Neural cell (in vitro differentiated cells): ENCODE measurements at regions not wholly inside any gene's neighbourhood (a gene's known extent, or its start where the extent isn't known, plus 50 kb on each side); places are given as distances from the start of the nearest gene placed in this dataset.

ENCODE experiments used
- H2AFZ ChIP-seq: fragments of 200-600, 300-800 bp; sonication (generic), shearing (Covaris generic); 2 replicates; pipeline ENCODE4 v1.6.0; 2014; ENCODE audit warnings: low read depth, mild to moderate bottlenecking, antibody characterized with exemption, low read length, moderate library complexity
- H3F3A ChIP-seq: fragments of 200-600 bp; shearing (Covaris generic); 2 replicates; pipeline ENCODE4 v1.6.1; 2016; ENCODE audit warnings: mild to moderate bottlenecking, moderate library complexity, mixed read lengths, antibody characterized with exemption, low read length; ENCODE audit not compliant: insufficient read depth, poor library complexity, severe bottlenecking
- H3K27ac ChIP-seq: fragments of 200-600, 300-800 bp; sonication (generic), shearing (Covaris generic); 2 replicates; pipeline ENCODE4 v1.5.1; 2014; ENCODE audit warnings: mild to moderate bottlenecking, low read length, moderate library complexity
- H3K27me3 ChIP-seq: fragments of 300-800, 200-600 bp; sonication (generic), shearing (Covaris generic); 2 replicates; pipeline ENCODE4 v1.6.0; 2014; ENCODE audit warnings: mild to moderate bottlenecking, low read depth, low read length, moderate library complexity; ENCODE audit not compliant: insufficient read depth
- H3K36me3 ChIP-seq: fragments of 300-800, 200-600 bp; sonication (generic), shearing (Covaris generic); 2 replicates; pipeline ENCODE4 v1.5.1; 2014; ENCODE audit warnings: mild to moderate bottlenecking, antibody characterized with exemption, low read length, moderate library complexity; ENCODE audit not compliant: insufficient read depth
- H3K4me2 ChIP-seq: fragments of 300-800, 200-600 bp; sonication (generic), shearing (Covaris generic); 2 replicates; pipeline ENCODE4 v1.6.0; 2014; ENCODE audit warnings: mild to moderate bottlenecking, low read length
- H3K4me3 ChIP-seq: fragments of 300-800, 200-600 bp; sonication (generic), shearing (Covaris generic); 2 replicates; pipeline ENCODE4 v1.5.1; 2014; ENCODE audit warnings: mild to moderate bottlenecking, low read length, moderate library complexity
- H3K79me2 ChIP-seq: fragments of 200-600 bp; shearing (Covaris generic); replicated peaks from 2 replicates; pipeline ENCODE4 v1.6.0; 2014; ENCODE audit warnings: mild to moderate bottlenecking, low read length, moderate library complexity; ENCODE audit not compliant: insufficient read depth
- H3K9ac ChIP-seq: fragments of 300-800, 200-600 bp; sonication (generic), shearing (Covaris generic); 2 replicates; pipeline ENCODE4 v1.6.1; 2016; ENCODE audit warnings: mild to moderate bottlenecking, low read length, mixed read lengths
- H3K9me2 ChIP-seq: fragments of 200-600 bp; shearing (Covaris generic); 2 replicates; pipeline ENCODE4 v1.6.1; 2016; ENCODE audit warnings: mild to moderate bottlenecking, low read length, mixed read lengths; ENCODE audit not compliant: insufficient read depth
- H3K9me3 ChIP-seq: fragments of 200-600, 300-800 bp; sonication (generic), shearing (Covaris generic); 2 replicates; pipeline ENCODE4 v1.6.1; 2016; ENCODE audit warnings: mild to moderate bottlenecking, mixed run types, low read length, moderate library complexity, mixed read lengths
- H4K20me1 ChIP-seq: fragments of 200-600 bp; shearing (Covaris generic); 2 replicates; pipeline ENCODE4 v1.6.1; 2016; ENCODE audit warnings: mild to moderate bottlenecking, mixed run types; ENCODE audit not compliant: insufficient read depth
- CTCF ChIP-seq: fragments of 450-650 bp; IDR thresholded peaks from 2 replicates; pipeline ENCODE4 v1.5.1; 2014; ENCODE audit warnings: antibody characterized with exemption, mild to moderate bottlenecking, moderate library complexity; ENCODE audit not compliant: poor library complexity, severe bottlenecking
- EP300 ChIP-seq: fragments of 450-650 bp; conservative IDR thresholded peaks from 2 replicates; pipeline ENCODE4 v1.6.1; 2014; ENCODE audit warnings: antibody characterized with exemption, mild to moderate bottlenecking, moderate library complexity; ENCODE audit not compliant: poor library complexity, severe bottlenecking
- EZH2 ChIP-seq: fragments of 200-600, 300-800 bp; shearing (Covaris generic), sonication (generic); IDR thresholded peaks from 2 replicates; pipeline ENCODE4 v1.6.1; 2014; ENCODE audit warnings: antibody characterized with exemption, low read length, borderline replicate concordance, mild to moderate bottlenecking; ENCODE audit not compliant: insufficient read depth, poor library complexity, severe bottlenecking
- MXI1 ChIP-seq: fragments of 450-650 bp; conservative IDR thresholded peaks from 2 replicates; pipeline ENCODE4 v1.6.1; 2014; ENCODE audit warnings: antibody characterized with exemption, mild to moderate bottlenecking; ENCODE audit not compliant: poor library complexity, severe bottlenecking
- POLR2AphosphoS5 ChIP-seq: IDR thresholded peaks from 2 replicates; pipeline ENCODE4 v1.6.1; 2012
- RAD21 ChIP-seq: fragments of 450-650 bp; conservative IDR thresholded peaks from 2 replicates; pipeline ENCODE4 v1.6.1; 2014; ENCODE audit warnings: antibody characterized with exemption, mild to moderate bottlenecking, moderate library complexity
- SMC3 ChIP-seq: fragments of 450-650 bp; conservative IDR thresholded peaks from 2 replicates; pipeline ENCODE4 v1.6.1; 2014; ENCODE audit warnings: antibody characterized with exemption, mild to moderate bottlenecking, moderate library complexity; ENCODE audit not compliant: poor library complexity
- TAF1 ChIP-seq: IDR thresholded peaks from 2 replicates; pipeline ENCODE4 v1.6.1; 2012; ENCODE audit warnings: low read depth
- TF ChIP-seq, protein P1 (sequence below): IDR thresholded peaks from 2 replicates; pipeline ENCODE4 v1.6.1; 2012; ENCODE audit warnings: borderline replicate concordance

DNA sequence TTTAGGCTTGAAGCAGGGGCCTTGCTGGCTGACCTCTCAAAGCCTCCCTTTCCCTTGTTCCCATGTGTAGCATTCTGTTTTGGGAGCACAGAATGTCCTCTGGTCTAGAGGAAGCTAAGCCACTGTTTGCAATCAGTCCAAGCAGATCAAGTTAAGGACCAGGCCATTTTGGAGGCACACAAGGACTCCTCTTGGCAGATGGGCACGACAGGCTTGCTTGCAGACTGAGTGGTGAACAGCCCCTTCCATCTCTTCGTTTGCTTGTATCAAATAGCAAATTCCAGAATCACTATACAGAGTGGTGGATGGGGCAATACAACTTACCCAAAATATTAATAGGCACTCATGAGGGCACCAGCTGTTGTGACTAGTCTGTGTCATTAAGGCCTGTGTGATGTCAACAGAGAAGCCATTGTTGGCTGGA lies 215.5 kb upstream of the SERP2 start:
- H3K9ac ChIP-seq: no peak overlapping the region
- no peaks in the 10 kb centered on the region for H3K9me3 ChIP-seq
- H3K4me3 ChIP-seq: no peak overlapping the region
- H4K20me1 ChIP-seq: no peaks in the 10 kb centered on the region
- H3K4me2 ChIP-seq: no peak overlapping the region
- no peaks in the 10 kb centered on the region for H3K79me2 ChIP-seq
- H3K27me3 ChIP-seq: no peaks in the 10 kb centered on the region
- H3K27ac ChIP-seq: no peak overlapping the region
- no peaks in the 10 kb centered on the region for H3F3A ChIP-seq
- H3K36me3 ChIP-seq: no peaks in the 10 kb centered on the region
- H3K9me2 ChIP-seq: no peaks in the 10 kb centered on the region
- H2AFZ ChIP-seq: no peak overlapping the region
- no peak for TF ChIP-seq EP300
- no peak for TF ChIP-seq CTCF
- no peak for TF ChIP-seq TAF1
- TF ChIP-seq, protein P1, sequence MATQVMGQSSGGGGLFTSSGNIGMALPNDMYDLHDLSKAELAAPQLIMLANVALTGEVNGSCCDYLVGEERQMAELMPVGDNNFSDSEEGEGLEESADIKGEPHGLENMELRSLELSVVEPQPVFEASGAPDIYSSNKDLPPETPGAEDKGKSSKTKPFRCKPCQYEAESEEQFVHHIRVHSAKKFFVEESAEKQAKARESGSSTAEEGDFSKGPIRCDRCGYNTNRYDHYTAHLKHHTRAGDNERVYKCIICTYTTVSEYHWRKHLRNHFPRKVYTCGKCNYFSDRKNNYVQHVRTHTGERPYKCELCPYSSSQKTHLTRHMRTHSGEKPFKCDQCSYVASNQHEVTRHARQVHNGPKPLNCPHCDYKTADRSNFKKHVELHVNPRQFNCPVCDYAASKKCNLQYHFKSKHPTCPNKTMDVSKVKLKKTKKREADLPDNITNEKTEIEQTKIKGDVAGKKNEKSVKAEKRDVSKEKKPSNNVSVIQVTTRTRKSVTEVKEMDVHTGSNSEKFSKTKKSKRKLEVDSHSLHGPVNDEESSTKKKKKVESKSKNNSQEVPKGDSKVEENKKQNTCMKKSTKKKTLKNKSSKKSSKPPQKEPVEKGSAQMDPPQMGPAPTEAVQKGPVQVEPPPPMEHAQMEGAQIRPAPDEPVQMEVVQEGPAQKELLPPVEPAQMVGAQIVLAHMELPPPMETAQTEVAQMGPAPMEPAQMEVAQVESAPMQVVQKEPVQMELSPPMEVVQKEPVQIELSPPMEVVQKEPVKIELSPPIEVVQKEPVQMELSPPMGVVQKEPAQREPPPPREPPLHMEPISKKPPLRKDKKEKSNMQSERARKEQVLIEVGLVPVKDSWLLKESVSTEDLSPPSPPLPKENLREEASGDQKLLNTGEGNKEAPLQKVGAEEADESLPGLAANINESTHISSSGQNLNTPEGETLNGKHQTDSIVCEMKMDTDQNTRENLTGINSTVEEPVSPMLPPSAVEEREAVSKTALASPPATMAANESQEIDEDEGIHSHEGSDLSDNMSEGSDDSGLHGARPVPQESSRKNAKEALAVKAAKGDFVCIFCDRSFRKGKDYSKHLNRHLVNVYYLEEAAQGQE: no peak
- no peak for TF ChIP-seq POLR2AphosphoS5
- TF ChIP-seq MXI1: no peak
- no peak for TF ChIP-seq SMC3
- no peak for TF ChIP-seq RAD21
- TF ChIP-seq EZH2: no peak

DNA sequence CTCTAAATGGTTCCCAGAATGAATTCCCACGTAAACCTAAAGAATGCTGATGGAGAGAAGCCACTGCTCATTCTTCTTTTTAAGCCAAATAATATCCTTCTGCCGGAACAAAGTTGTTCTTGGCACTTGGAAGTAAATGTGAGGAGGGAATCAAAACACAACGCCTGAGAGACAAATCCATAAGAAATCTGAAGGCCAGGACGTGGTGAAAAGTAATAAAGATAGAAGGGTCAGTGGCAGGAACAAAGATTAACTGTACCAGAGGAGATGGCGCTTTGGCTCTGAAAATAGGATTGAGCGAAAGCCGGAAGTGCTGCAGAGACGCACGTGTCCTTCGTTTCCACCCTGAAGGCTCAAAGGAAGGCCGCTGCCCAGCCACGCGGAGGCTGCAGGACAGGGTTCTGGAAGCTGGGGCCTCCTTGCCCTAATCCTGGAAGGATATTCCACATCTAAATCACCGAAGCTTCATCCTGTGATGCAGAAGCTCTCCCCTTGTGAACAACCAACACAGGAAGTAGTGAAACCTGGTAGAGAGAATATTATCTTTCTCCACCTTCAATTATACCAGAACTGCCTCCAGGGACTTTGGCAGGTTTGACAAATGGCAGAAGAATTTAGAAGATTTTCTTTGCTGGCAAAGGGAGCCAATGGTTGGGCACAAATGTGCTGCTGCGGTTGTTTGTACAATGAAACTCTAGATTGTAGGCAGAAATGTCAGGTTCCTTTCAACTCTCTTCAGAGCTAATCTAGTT lies 214.6 kb upstream of the SERP2 start:
- H3K9me3 ChIP-seq: no peaks in the 10 kb centered on the region
- H3F3A ChIP-seq: no peaks in the 10 kb centered on the region
- H2AFZ ChIP-seq: no peak overlapping the region
- H3K36me3 ChIP-seq: no peaks in the 10 kb centered on the region
- no peak overlapping the region for H3K27ac ChIP-seq
- H3K4me2 ChIP-seq: no peak overlapping the region
- H3K79me2 ChIP-seq: no peaks in the 10 kb centered on the region
- H3K9me2 ChIP-seq: no peaks in the 10 kb centered on the region
- no peak overlapping the region for H3K9ac ChIP-seq
- TF ChIP-seq POLR2AphosphoS5: no peak
- TF ChIP-seq SMC3: no peak
- TF ChIP-seq EZH2: no peak
- TF ChIP-seq TAF1: no peak
- TF ChIP-seq MXI1: no peak
- H3K27me3 ChIP-seq: no peaks in the 10 kb centered on the region
- H4K20me1 ChIP-seq: no peaks in the 10 kb centered on the region
- H3K4me3 ChIP-seq: no peak overlapping the region
